ENCODE measurements at regions not wholly inside any gene's neighbourhood (a gene's known extent, or its start where the extent isn't known, plus 50 kb on each side); places are given as distances from the start of the nearest gene placed in this dataset.

GRCh38 chr14:34201909-34202637, 251.2 kb upstream of the EGLN3 start:
- Histone ChIP-seq H3K4me1 (ENCODE audit: control insufficient read depth in 2 of 3, insufficient read depth in 2 of 3, low read depth in 1 of 3, low read length in 3 of 3) (no peaks in the 10 kb centered on the region), H3K4me3 (ENCODE audit: low read length in 3 of 3) (no peak overlapping the region), H3K27me3 (ENCODE audit: control insufficient read depth, insufficient read depth, low read length) (no peaks in the 10 kb centered on the region), H3K36me3 (ENCODE audit: control insufficient read depth in 2 of 3, insufficient read depth in 3 of 3, low read length in 3 of 3) (no peaks in the 10 kb centered on the region), H3K27ac (ENCODE audit: low read depth in 2 of 2, low read length in 2 of 2) (no peak overlapping the region), H3K9me3 (ENCODE audit: control insufficient read depth in 2 of 3, insufficient read depth in 1 of 3, low read length in 3 of 3) (no peaks in the 10 kb centered on the region), H3K9ac (ENCODE audit: low read length in 3 of 3) (no peak overlapping the region)
- TF ChIP-seq CTCF (IDR thresholded peaks at IDR 0.05; ENCODE audit: borderline replicate concordance, extremely low read depth, insufficient read depth), result no peak
- FAIRE-seq (no peak), DNase-seq (no peak)
- intact Hi-C loops (cut with DNase I), result no loop called here

- Histone ChIP-seq H3K9me3 (ENCODE audit: control insufficient read depth in 2 of 3, insufficient read depth in 1 of 3, low read length in 3 of 3) (no peaks in the 10 kb centered on the region), H3K4me3 (ENCODE audit: low read length in 3 of 3) (no peak overlapping the region), H3K27me3 (ENCODE audit: control insufficient read depth, insufficient read depth, low read length) (no peaks in the 10 kb centered on the region), H3K27ac (ENCODE audit: low read depth in 2 of 2, low read length in 2 of 2) (no peak overlapping the region), H3K9ac (ENCODE audit: low read length in 3 of 3) (no peak overlapping the region), H3K36me3 (ENCODE audit: control insufficient read depth in 2 of 3, insufficient read depth in 3 of 3, low read length in 3 of 3) (no peaks in the 10 kb centered on the region), H3K4me1 (ENCODE audit: control insufficient read depth in 2 of 3, insufficient read depth in 2 of 3, low read depth in 1 of 3, low read length in 3 of 3) (no peaks in the 10 kb centered on the region)
- FAIRE-seq (no peak), DNase-seq (no peak)
- no peak for TF ChIP-seq CTCF (IDR thresholded peaks at IDR 0.05; ENCODE audit: borderline replicate concordance, extremely low read depth, insufficient read depth)
- intact Hi-C loops (cut with DNase I), result no loop called here
Observed at GRCh38 chr14:34199585-34199984, 248.7 kb upstream of the EGLN3 start.

GRCh38 chr14:34198096-34198495, 247.2 kb upstream of the EGLN3 start:
- Histone ChIP-seq H3K9ac (ENCODE audit: low read length in 3 of 3) (no peak overlapping the region), H3K36me3 (ENCODE audit: control insufficient read depth in 2 of 3, insufficient read depth in 3 of 3, low read length in 3 of 3) (no peaks in the 10 kb centered on the region), H3K4me3 (ENCODE audit: low read length in 3 of 3) (no peak overlapping the region), H3K4me1 (ENCODE audit: control insufficient read depth in 2 of 3, insufficient read depth in 2 of 3, low read depth in 1 of 3, low read length in 3 of 3) (no peaks in the 10 kb centered on the region), H3K9me3 (ENCODE audit: control insufficient read depth in 2 of 3, insufficient read depth in 1 of 3, low read length in 3 of 3) (no peaks in the 10 kb centered on the region), H3K27me3 (ENCODE audit: control insufficient read depth, insufficient read depth, low read length) (no peaks in the 10 kb centered on the region), H3K27ac (ENCODE audit: low read depth in 2 of 2, low read length in 2 of 2) (no peak overlapping the region)
- TF ChIP-seq CTCF (IDR thresholded peaks at IDR 0.05; ENCODE audit: borderline replicate concordance, extremely low read depth, insufficient read depth), result no peak
- DNase-seq (no peak), FAIRE-seq (no peak)
- intact Hi-C loops (cut with DNase I), result no loop called here

GRCh38 chr14:34195964-34196363, 245.1 kb upstream of the EGLN3 start:
- DNase-seq (no peak), FAIRE-seq (no peak)
- Histone ChIP-seq H3K9ac (ENCODE audit: low read length in 3 of 3) (no peak overlapping the region), H3K36me3 (ENCODE audit: control insufficient read depth in 2 of 3, insufficient read depth in 3 of 3, low read length in 3 of 3) (no peaks in the 10 kb centered on the region), H3K4me1 (ENCODE audit: control insufficient read depth in 2 of 3, insufficient read depth in 2 of 3, low read depth in 1 of 3, low read length in 3 of 3) (no peaks in the 10 kb centered on the region), H3K4me3 (ENCODE audit: low read length in 3 of 3) (no peak overlapping the region), H3K27ac (ENCODE audit: low read depth in 2 of 2, low read length in 2 of 2) (no peak overlapping the region), H3K27me3 (ENCODE audit: control insufficient read depth, insufficient read depth, low read length) (no peaks in the 10 kb centered on the region), H3K9me3 (ENCODE audit: control insufficient read depth in 2 of 3, insufficient read depth in 1 of 3, low read length in 3 of 3) (no peaks in the 10 kb centered on the region)
- intact Hi-C loops (cut with DNase I), result no loop called here
- no peak for TF ChIP-seq CTCF (IDR thresholded peaks at IDR 0.05; ENCODE audit: borderline replicate concordance, extremely low read depth, insufficient read depth)
